Peyer's patch (tissue), 4 donors: ENCODE measurements at regions not wholly inside any gene's neighbourhood (a gene's known extent, or its start where the extent isn't known, plus 50 kb on each side); places are given as distances from the start of the nearest gene placed in this dataset.

Experiments used
- DNase-seq, 3 donors: peaks; one replicate each; pipeline ENCODE4 v3.0.0-alpha.2; 2017 to 2019
- H3K27ac ChIP-seq, 4 donors: fragments of 200-600 bp; sonication (generic); one replicate each; pipeline ENCODE4 v1.5.1; 2016 to 2019
- H3K27me3 ChIP-seq, 2 donors: fragments of 200-600 bp; sonication (generic); one replicate each; pipeline ENCODE4 v1.5.1; 2019
- H3K36me3 ChIP-seq, 3 donors: fragments of 200-600 bp; sonication (generic); one replicate each; pipeline ENCODE4 v1.5.1; 2016 to 2019
- H3K4me1 ChIP-seq, 4 donors: fragments of 200-600 bp; sonication (generic); one replicate each; pipeline ENCODE4 v1.5.1; 2016 to 2019
- H3K4me3 ChIP-seq, 4 donors: fragments of 200-600 bp; sonication (generic); 1 replicate in 3 of 4; 2 replicates in 1 of 4; pipeline ENCODE4 v1.5.1; 2016 to 2019; ENCODE audit warnings: mild to moderate bottlenecking in 1 of 4
- H3K9me3 ChIP-seq, 4 donors: fragments of 200-600 bp; sonication (generic); one replicate each; pipeline ENCODE4 v1.5.1; 2016 to 2019; ENCODE audit warnings: mild to moderate bottlenecking in 1 of 4
- CTCF ChIP-seq, 6 experiments: fragments of 450-650 bp in 4 of 6; fragments of 200-600 bp in 2 of 6; sonication (generic) in 1 of 6; IDR thresholded peaks; one replicate each; pipeline ENCODE4 v1.5.1; 2017 to 2019; ENCODE audit warnings: antibody characterized with exemption in 6 of 6, mild to moderate bottlenecking in 3 of 6, moderate library complexity in 1 of 6
- POLR2A ChIP-seq, 2 donors: fragments of 450-650 bp; IDR thresholded peaks; one replicate each; pipeline ENCODE4 v1.5.1; 2017; ENCODE audit warnings: antibody characterized with exemption in 2 of 2, mild to moderate bottlenecking in 2 of 2, moderate library complexity in 2 of 2

GRCh38 chr13:103147961-103148360 lies 81.7 kb upstream of the SLC10A2 start:
- Histone ChIP-seq H3K27me3 (no peaks in the 10 kb centered on the region), H3K27ac (no peak overlapping the region), H3K4me1 (no peaks in the 10 kb centered on the region), H3K36me3 (no peaks in the 10 kb centered on the region), H3K9me3 (no peaks in the 10 kb centered on the region), H3K4me3 (no peak overlapping the region)
- TF ChIP-seq POLR2A (IDR thresholded peaks at IDR 0.05) (no peak), CTCF (IDR thresholded peaks at IDR 0.05) (no peak)
- DNase-seq, result no peak

GRCh38 chr13:103145442-103145841 lies 79.2 kb upstream of the SLC10A2 start:
- Histone ChIP-seq H3K27me3 (no peaks in the 10 kb centered on the region), H3K4me1 (no peaks in the 10 kb centered on the region)
- DNase-seq, result no peak

GRCh38 chr13:103143432-103143831 lies 77.2 kb upstream of the SLC10A2 start:
- H3K36me3 ChIP-seq, result no peaks in the 10 kb centered on the region
- H3K9me3 ChIP-seq, result no peaks in the 10 kb centered on the region
- no peak for DNase-seq
- no peaks in the 10 kb centered on the region for H3K27me3 ChIP-seq
- no peak for TF ChIP-seq POLR2A (IDR thresholded peaks at IDR 0.05)
- no peak for TF ChIP-seq CTCF (IDR thresholded peaks at IDR 0.05)
- no peak overlapping the region for H3K27ac ChIP-seq
- no peaks in the 10 kb centered on the region for H3K4me1 ChIP-seq
- H3K4me3 ChIP-seq, result no peak overlapping the region

More at GRCh38 chr13:103145442-103145841, 79.2 kb upstream of the SLC10A2 start:
- TF ChIP-seq POLR2A (IDR thresholded peaks at IDR 0.05) (no peak), CTCF (IDR thresholded peaks at IDR 0.05) (no peak)
- Histone ChIP-seq H3K9me3 (no peaks in the 10 kb centered on the region), H3K27ac (no peak overlapping the region), H3K36me3 (no peaks in the 10 kb centered on the region), H3K4me3 (no peak overlapping the region)

GRCh38 chr13:103142151-103142550 lies 75.9 kb upstream of the SLC10A2 start:
- Histone ChIP-seq H3K9me3 (no peaks in the 10 kb centered on the region), H3K4me3 (no peak overlapping the region), H3K36me3 (no peaks in the 10 kb centered on the region), H3K27me3 (no peaks in the 10 kb centered on the region), H3K4me1 (no peaks in the 10 kb centered on the region), H3K27ac (peak overlapping the region in 2 of 4 donors; percentile 47 to 50)
- TF ChIP-seq POLR2A (IDR thresholded peaks at IDR 0.05), result peak in 1 of 2 donors; percentile 19
- no peak for TF ChIP-seq CTCF (IDR thresholded peaks at IDR 0.05)
- peak in 1 of 3 donors; percentile 52 for DNase-seq

GRCh38 chr13:103140001-103140671 lies 73.9 kb upstream of the SLC10A2 start:
- Histone ChIP-seq H3K4me1 (no peaks in the 10 kb centered on the region), H3K27me3 (no peaks in the 10 kb centered on the region), H3K9me3 (no peaks in the 10 kb centered on the region), H3K4me3 (no peak overlapping the region), H3K36me3 (no peaks in the 10 kb centered on the region), H3K27ac (no peak overlapping the region)
- TF ChIP-seq CTCF (IDR thresholded peaks at IDR 0.05), result peak in 4 of 6 experiments; percentile 40 to 81 (median 74)
- no peak for TF ChIP-seq POLR2A (IDR thresholded peaks at IDR 0.05)
- no peak for DNase-seq
